Activated CD8-positive, alpha-beta T cell treated with anti-CD3 and anti-CD28 coated beads, Interleukin-2, amount 10 ng/mL, durations not matched to agents 7 days and 5 days (primary cell): ENCODE measurements at regions not wholly inside any gene's neighbourhood (a gene's known extent, or its start where the extent isn't known, plus 50 kb on each side); places are given as distances from the start of the nearest gene placed in this dataset.

Experiments
- ATAC-seq: fragments of 150-1000 bp; cut with Tn5 transposase; one replicate; pipeline ENCODE4 v1.10.0; 2021; ENCODE audit warnings: moderate library complexity
- CTCF ChIA-PET: fragments of 350-600 bp; sonication (Branson Sonifier 250); formaldehyde crosslinking; loops from one replicate; lab custom pipeline; 2021; ENCODE audit warnings: antibody characterized with exemption; lab: Charles Lee
- POLR2A ChIA-PET: fragments of 350-600 bp; sonication (Branson Sonifier 250); formaldehyde crosslinking; loops from one replicate; lab custom pipeline; 2021; ENCODE audit warnings: antibody characterized with exemption; lab: Charles Lee
- DNase-seq: peaks from one replicate; pipeline ENCODE4 v3.0.0-alpha.2; 2020
- H3K27ac Mint-ChIP-seq: one replicate; pipeline ENCODE4 v1.8.0; 2021; ENCODE audit warnings: mild to moderate bottlenecking, mixed read lengths
- H3K27me3 Mint-ChIP-seq: one replicate; pipeline ENCODE4 v1.8.0; 2021; ENCODE audit warnings: low read depth, mixed read lengths
- H3K36me3 Mint-ChIP-seq: one replicate; pipeline ENCODE4 v1.8.0; 2021; ENCODE audit warnings: low read depth, mixed read lengths
- H3K4me1 Mint-ChIP-seq: one replicate; pipeline ENCODE4 v1.8.0; 2021; ENCODE audit warnings: low read depth, mixed read lengths
- H3K4me3 Mint-ChIP-seq: one replicate; pipeline ENCODE4 v1.8.0; 2021; ENCODE audit warnings: mild to moderate bottlenecking, mixed read lengths
- H3K9me3 Mint-ChIP-seq: one replicate; pipeline ENCODE4 v1.8.0; 2022; ENCODE audit warnings: mixed read lengths; ENCODE audit not compliant: insufficient read depth

DNA sequence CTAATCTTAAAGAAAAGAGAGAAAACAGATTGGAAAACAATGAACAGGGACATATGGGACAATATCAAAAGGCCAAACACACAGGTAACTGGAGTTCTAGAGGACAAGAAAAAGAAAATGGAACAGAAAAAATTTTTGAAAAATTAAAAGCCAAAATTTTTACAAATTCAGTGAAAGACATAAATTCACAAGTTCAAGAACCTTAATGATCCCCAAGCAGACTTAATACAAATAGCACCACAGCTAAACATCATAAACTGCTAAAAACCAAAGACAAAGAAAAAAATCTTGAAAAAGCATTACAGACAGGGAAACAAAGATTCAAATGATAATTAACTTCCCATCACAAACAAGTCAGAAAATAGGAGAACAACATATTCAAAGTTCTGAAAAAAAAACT, 338.5 kb upstream of the SLC30A5 start:
- no peaks in the 10 kb centered on the region for H3K4me1 Mint-ChIP-seq
- H3K4me3 Mint-ChIP-seq, result no peak overlapping the region
- POLR2A ChIA-PET, result no interaction called here
- peaks cover 19% of the 10 kb centered on the region for H3K27me3 Mint-ChIP-seq
- DNase-seq, result no peak
- CTCF ChIA-PET, result no interaction called here
- no peak for ATAC-seq
- H3K9me3 Mint-ChIP-seq, result no peaks in the 10 kb centered on the region
- H3K27ac Mint-ChIP-seq, result no peak overlapping the region
- H3K36me3 Mint-ChIP-seq, result no peaks in the 10 kb centered on the region

DNA sequence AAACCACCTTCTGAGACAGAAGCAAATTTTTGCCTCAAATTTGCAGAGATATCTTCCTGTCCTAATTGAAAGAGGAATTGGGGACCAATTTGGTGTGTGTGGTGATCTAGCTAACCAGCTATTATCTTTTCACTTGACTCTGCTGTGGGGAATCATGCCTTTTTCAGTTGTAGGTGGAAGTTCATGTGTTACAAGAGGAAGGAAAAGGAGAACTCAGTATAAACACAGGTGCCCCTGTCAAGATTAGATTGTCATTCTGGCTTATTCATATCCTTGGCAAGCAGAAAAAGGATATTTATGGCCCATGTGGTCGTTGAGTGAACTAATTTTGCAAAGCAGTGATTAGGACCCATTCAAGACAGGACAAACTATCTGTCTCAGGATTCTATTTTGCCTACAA, 336.8 kb upstream of the SLC30A5 start:
- DNase-seq (no peak), ATAC-seq (no peak)
- Mint-ChIP-seq H3K4me3 (no peak overlapping the region), H3K27me3 (peaks cover 17% of the 10 kb centered on the region), H3K9me3 (no peaks in the 10 kb centered on the region), H3K4me1 (no peaks in the 10 kb centered on the region), H3K36me3 (no peaks in the 10 kb centered on the region), H3K27ac (no peak overlapping the region)
- ChIA-PET POLR2A (no interaction called here), CTCF (no interaction called here)

DNA sequence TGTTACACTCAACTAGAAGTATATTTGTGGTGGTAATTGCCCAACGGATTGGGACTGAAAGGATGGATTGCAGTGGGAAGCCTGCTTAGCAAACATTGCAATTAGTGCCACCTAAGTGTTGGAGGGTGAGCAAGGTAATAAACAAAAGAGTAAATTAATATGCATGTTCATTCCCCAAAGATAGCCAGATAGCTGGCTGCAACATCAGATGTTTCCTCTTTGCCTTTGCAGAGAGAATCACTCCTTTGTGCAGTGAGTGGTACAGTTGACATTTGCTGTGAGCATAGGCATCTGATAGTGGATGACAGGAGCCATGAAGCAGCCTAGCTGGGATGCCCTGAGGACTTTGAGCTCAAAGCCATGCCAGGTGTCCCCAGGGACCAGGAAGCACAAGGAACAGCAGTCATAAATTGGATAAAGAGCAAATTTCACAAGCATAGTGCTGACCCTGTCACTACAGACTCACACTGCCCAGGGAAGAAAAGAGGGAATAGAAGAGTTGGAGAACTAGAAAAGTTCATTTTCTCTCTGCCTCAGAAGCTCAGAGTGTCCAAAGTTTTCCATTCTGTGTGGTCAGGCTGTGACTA, 336.1 kb upstream of the SLC30A5 start:
- Mint-ChIP-seq H3K9me3 (no peaks in the 10 kb centered on the region), H3K36me3 (no peaks in the 10 kb centered on the region), H3K27me3 (peaks cover 17% of the 10 kb centered on the region), H3K4me3 (no peak overlapping the region), H3K27ac (no peak overlapping the region), H3K4me1 (no peaks in the 10 kb centered on the region)
- POLR2A ChIA-PET, result no interaction called here
- ATAC-seq, result no peak
- no peak for DNase-seq
- CTCF ChIA-PET, result no interaction called here

- CTCF ChIA-PET, result no interaction called here
Observed at GRCh38 chr5:68759593-68759992, 334.2 kb upstream of the SLC30A5 start.

DNA sequence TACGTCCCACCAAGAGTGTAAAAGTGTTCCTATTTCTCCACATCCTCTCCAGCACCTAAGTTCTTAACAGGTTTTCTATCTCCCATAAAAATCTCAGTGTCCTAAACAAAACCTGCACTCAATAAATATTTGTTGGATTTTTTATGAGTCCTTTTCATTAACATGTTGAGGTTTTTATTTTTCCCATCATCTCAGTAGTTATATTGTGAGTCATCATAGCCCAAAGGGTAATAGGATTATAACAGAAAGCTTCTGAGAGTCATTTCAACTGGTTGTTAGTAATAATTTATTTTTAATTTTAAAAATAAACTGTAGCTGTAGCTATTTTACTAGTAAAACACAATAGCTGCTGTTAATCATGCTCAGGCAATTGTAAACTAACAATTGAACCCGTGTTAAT, 331.6 kb upstream of the SLC30A5 start:
- ATAC-seq (no peak), DNase-seq (no peak)
- H3K9me3 Mint-ChIP-seq, result no peaks in the 10 kb centered on the region
- no peak overlapping the region for H3K4me3 Mint-ChIP-seq
- H3K36me3 Mint-ChIP-seq, result no peaks in the 10 kb centered on the region
- no peak overlapping the region for H3K27ac Mint-ChIP-seq
- peaks cover 2% of the 10 kb centered on the region for H3K27me3 Mint-ChIP-seq
- ChIA-PET POLR2A (no interaction called here), CTCF (no interaction called here)
- H3K4me1 Mint-ChIP-seq, result no peaks in the 10 kb centered on the region

More at GRCh38 chr5:68759593-68759992, 334.2 kb upstream of the SLC30A5 start:
- Mint-ChIP-seq H3K27ac (no peak overlapping the region), H3K4me1 (no peaks in the 10 kb centered on the region), H3K9me3 (no peaks in the 10 kb centered on the region), H3K4me3 (no peak overlapping the region), H3K36me3 (no peaks in the 10 kb centered on the region), H3K27me3 (peaks cover 15% of the 10 kb centered on the region)
- POLR2A ChIA-PET, result no interaction called here
- DNase-seq (no peak), ATAC-seq (no peak)

DNA sequence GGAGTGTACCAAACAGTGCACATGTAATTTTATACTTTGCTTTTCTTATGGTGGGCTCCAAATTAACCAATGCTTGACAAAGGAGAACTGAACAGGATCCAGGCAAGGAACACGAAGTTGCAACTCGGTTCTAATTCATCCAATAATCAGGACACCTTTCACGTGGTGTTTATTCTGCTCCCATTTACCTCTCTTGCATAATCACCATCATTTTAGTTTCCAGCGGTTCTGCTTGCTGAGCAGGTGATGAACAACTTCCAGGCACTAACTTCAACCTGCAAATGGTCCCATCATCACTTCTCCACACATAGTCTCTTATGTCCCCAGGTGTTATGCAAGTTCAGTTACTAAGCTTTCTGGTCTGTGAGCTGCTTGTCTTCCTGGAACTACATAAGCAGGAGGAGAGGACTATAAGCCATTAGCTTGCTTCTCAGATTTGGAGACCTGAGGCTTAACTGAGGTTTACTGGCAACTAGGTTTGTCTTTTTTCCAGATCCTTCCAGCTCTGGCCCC, 326.8 kb upstream of the SLC30A5 start:
- no peak overlapping the region for H3K4me3 Mint-ChIP-seq
- no peak overlapping the region for H3K27ac Mint-ChIP-seq
- ATAC-seq (no peak), DNase-seq (no peak)
- H3K27me3 Mint-ChIP-seq, result peaks cover 7% of the 10 kb centered on the region
- CTCF ChIA-PET, result no interaction called here
- POLR2A ChIA-PET, result no interaction called here
- H3K4me1 Mint-ChIP-seq, result no peaks in the 10 kb centered on the region
- H3K9me3 Mint-ChIP-seq, result no peaks in the 10 kb centered on the region
- no peaks in the 10 kb centered on the region for H3K36me3 Mint-ChIP-seq

GRCh38 chr5:68770551-68770950, 323.3 kb upstream of the SLC30A5 start:
- CTCF ChIA-PET, result no interaction called here
- ATAC-seq (no peak), DNase-seq (no peak)
- no peak overlapping the region for H3K4me3 Mint-ChIP-seq
- no peak overlapping the region for H3K27ac Mint-ChIP-seq
- H3K36me3 Mint-ChIP-seq, result no peaks in the 10 kb centered on the region
- H3K27me3 Mint-ChIP-seq, result peaks cover 5% of the 10 kb centered on the region
- H3K4me1 Mint-ChIP-seq, result no peaks in the 10 kb centered on the region
- POLR2A ChIA-PET, result interaction anchor here (0.6 kb wide), 1 partner anchor 27 kb away, joined by 4 read pairs; no protein-coding TSS in a partner anchor
- no peaks in the 10 kb centered on the region for H3K9me3 Mint-ChIP-seq

DNA sequence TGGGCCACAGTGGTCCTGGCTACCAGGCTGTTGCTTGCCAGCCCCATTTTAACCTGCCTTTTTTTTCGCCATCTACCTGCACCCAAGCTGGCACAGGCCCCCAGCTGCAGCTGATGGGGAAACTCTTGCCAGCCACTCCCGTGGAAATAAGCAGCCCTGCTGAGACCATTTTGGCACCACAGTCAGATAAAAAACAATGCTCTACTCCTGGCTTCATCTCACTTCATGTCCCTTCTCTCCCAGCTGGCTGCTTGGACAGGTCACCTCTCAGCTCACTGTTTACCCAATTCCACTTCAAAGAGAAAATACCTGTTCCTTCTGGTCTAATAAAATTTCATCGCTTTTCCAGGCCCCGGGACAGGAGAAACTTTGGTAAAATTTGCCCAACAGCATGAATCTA, 322.6 kb upstream of the SLC30A5 start:
- H3K36me3 Mint-ChIP-seq, result no peaks in the 10 kb centered on the region
- H3K4me3 Mint-ChIP-seq, result no peak overlapping the region
- no peak overlapping the region for H3K27ac Mint-ChIP-seq
- H3K9me3 Mint-ChIP-seq, result no peaks in the 10 kb centered on the region
- ATAC-seq, result no peak
- CTCF ChIA-PET, result no interaction called here
- POLR2A ChIA-PET, result interaction anchor here (0.6 kb wide), 1 partner anchor 26 kb away, joined by 4 read pairs; no protein-coding TSS in a partner anchor
- DNase-seq, result no peak
- no peaks in the 10 kb centered on the region for H3K4me1 Mint-ChIP-seq
- H3K27me3 Mint-ChIP-seq, result peaks cover 5% of the 10 kb centered on the region

DNA sequence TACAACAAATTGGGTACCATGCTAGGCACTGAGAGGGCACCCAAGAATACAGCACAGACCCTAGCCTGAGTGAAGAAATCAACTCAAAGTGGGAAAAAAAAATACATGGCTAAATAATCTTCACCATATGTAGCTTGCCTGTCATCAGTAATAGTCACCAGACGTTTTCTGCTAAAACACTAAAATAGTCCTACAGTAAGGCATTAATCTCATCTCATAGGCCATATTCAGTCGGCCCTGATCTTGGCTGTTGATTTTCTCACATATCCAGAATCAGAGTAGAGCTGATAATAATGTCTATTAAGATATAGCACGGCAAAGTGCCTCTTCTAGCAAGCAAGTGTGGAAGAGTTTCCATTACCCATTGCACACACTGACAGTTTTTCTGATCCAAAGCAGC, 322.1 kb upstream of the SLC30A5 start:
- no peaks in the 10 kb centered on the region for H3K9me3 Mint-ChIP-seq
- no peak for ATAC-seq

GRCh38 chr5:68776381-68776780, 317.4 kb upstream of the SLC30A5 start:
- no peaks in the 10 kb centered on the region for H3K4me1 Mint-ChIP-seq
- no peaks in the 10 kb centered on the region for H3K9me3 Mint-ChIP-seq
- H3K27me3 Mint-ChIP-seq, result no peaks in the 10 kb centered on the region
- H3K36me3 Mint-ChIP-seq, result no peaks in the 10 kb centered on the region
- no peak overlapping the region for H3K4me3 Mint-ChIP-seq
- POLR2A ChIA-PET, result no interaction called here
- CTCF ChIA-PET, result no interaction called here
- no peak for ATAC-seq
- no peak for DNase-seq
- no peak overlapping the region for H3K27ac Mint-ChIP-seq

More for the DNA sequence above, 322.1 kb upstream of the SLC30A5 start:
- H3K36me3 Mint-ChIP-seq, result no peaks in the 10 kb centered on the region
- H3K27me3 Mint-ChIP-seq, result peaks cover 5% of the 10 kb centered on the region
- H3K4me3 Mint-ChIP-seq, result no peak overlapping the region
- no peak for DNase-seq
- ChIA-PET POLR2A (interaction anchor here (0.6 kb wide), 1 partner anchor 527 kb away, joined by 3 read pairs; no protein-coding TSS in a partner anchor), CTCF (no interaction called here)
- no peaks in the 10 kb centered on the region for H3K4me1 Mint-ChIP-seq
- H3K27ac Mint-ChIP-seq, result no peak overlapping the region

GRCh38 chr5:68777135-68777534, 316.7 kb upstream of the SLC30A5 start:
- POLR2A ChIA-PET, result no interaction called here
- CTCF ChIA-PET, result no interaction called here
- Mint-ChIP-seq H3K4me1 (no peaks in the 10 kb centered on the region), H3K27ac (no peak overlapping the region), H3K4me3 (no peak overlapping the region), H3K9me3 (no peaks in the 10 kb centered on the region), H3K27me3 (no peaks in the 10 kb centered on the region), H3K36me3 (no peaks in the 10 kb centered on the region)
- no peak for DNase-seq
- ATAC-seq, result no peak

DNA sequence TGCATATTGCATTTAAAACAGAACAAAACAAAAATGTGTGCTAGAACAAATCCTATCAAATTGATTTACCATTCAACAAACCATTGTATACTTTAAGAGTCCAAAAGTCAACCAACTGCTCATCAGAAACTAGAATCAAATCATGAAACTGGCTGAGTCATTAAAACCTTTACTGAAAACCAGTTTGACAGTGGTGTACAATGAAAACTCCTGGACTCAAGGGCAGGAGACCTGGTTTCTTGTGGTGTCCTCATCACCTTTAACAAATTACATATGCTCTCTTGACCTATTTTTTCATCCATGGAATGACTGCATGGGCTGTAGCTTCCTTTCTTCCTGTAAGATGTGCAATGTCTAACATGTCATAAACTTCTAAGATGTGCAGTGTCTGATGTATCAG, 315.3 kb upstream of the SLC30A5 start:
- CTCF ChIA-PET, result no interaction called here
- POLR2A ChIA-PET, result no interaction called here
- ATAC-seq, result no peak

More for the DNA sequence above, 315.3 kb upstream of the SLC30A5 start:
- no peaks in the 10 kb centered on the region for H3K27me3 Mint-ChIP-seq
- H3K36me3 Mint-ChIP-seq, result no peaks in the 10 kb centered on the region
- no peaks in the 10 kb centered on the region for H3K9me3 Mint-ChIP-seq
- no peaks in the 10 kb centered on the region for H3K4me1 Mint-ChIP-seq
- no peak overlapping the region for H3K4me3 Mint-ChIP-seq
- no peak for DNase-seq
- H3K27ac Mint-ChIP-seq, result no peak overlapping the region
